Stimulated activated naive CD8-positive, alpha-beta T cell treated with anti-CD3 and anti-CD28 coated beads, Interleukin-15, Interleukin-2, amounts not matched to agents 100 U/mL and 50 U/mL, for 24 hours (primary cell): ENCODE measurements at regions not wholly inside any gene's neighbourhood (a gene's known extent, or its start where the extent isn't known, plus 50 kb on each side); places are given as distances from the start of the nearest gene placed in this dataset.
"Not testable (repeated sequence)": the region's sequence is repeated elsewhere in the genome, so short reads cannot be mapped to it uniquely, and the experiment has no call there.

Experiments used
- ATAC-seq: fragments of 150-1000 bp; cut with Tn5 transposase; one replicate; pipeline ENCODE4 v1.10.0; 2021
- DNase-seq: peaks from one replicate; pipeline ENCODE4 v3.0.0; 2021

DNA sequence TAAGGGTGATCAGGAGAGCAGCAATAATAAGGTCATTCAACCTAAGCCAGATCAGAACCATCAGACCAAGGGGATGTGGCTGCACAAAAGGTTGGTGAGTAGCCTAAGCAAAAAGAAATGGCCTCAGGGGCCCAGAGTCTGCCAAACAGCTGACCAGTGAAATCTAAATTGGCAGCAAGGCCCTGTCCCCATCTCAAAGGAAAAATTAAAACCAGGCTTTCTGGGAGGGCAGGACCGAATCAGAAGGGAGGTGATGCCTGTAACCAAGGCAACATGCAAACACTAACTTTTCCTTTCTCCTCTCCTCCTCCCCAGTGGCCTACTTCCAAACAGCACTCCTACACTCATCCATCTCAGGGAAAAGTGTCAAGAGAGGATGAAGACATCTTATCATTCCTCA, 256.4 kb downstream of the NUAK1 start:
- DNase-seq: no peak
- no peak for ATAC-seq

DNA sequence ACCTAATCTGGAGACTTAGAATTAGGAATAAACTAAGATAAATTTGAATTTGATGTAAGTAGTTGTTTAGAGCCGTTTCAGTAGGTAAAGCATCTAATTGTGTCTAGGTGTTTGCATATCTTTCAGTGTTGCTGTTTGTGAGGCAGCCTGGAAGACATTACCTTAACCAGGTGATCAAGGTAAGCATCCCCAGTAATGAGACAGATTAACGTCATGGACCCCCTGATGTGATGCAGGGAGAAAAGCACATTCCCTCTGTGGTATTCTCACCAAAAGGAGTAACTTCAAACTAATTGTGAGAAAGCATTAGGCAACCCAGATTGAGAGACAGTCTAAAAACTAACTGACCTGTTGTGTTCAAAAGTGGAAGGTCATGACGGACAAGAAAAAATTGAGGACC, 251.6 kb downstream of the NUAK1 start:
- ATAC-seq: no peak
- no peak for DNase-seq

DNA sequence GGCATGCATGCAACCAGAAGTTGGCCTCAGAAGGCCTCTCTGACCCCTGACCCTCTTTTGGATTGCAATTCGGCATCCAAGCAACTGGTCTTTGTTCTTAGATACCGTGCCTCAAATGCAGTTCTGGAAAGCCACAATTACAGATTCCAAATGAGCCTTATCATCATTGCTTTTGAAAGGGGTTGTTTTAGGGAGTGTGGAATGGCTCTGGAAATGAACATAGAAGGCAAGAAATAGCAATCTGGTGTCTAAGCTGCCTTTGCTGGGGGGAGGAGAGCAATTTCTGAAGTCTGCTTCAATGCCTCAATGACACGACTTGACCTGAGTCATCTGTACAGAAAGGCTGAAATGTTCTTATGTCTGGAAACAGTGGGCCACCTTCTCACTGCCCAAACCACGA, 250.1 kb downstream of the NUAK1 start:
- no peak for ATAC-seq

DNA sequence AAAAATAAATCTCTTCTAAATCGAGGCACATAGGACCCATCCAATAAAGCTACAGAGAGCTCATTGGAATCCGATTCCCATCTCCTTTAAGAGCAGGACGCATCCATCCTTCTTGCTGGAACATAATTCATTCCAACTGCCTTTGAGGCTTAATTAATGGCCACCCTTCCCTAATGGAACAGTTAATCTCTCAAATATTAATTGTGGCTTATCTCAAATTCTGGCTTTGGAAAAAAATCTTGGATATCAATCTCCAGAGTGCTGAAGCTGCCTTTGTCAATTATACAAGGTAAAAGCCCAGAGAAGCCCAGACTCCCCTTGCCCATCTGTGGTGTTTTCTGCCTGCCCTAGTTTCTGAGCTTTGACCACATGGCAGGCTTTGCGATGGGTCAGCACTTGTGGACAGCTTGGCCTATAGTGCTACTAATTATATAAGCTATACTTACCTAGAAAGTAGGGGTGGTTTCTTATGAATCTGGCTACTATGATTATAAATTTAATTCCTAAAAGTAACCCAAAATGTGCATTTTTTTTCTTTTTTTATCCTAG, 246.3 kb downstream of the NUAK1 start:
- no peak for ATAC-seq

More for the DNA sequence above, 250.1 kb downstream of the NUAK1 start:
- no peak for DNase-seq

DNA sequence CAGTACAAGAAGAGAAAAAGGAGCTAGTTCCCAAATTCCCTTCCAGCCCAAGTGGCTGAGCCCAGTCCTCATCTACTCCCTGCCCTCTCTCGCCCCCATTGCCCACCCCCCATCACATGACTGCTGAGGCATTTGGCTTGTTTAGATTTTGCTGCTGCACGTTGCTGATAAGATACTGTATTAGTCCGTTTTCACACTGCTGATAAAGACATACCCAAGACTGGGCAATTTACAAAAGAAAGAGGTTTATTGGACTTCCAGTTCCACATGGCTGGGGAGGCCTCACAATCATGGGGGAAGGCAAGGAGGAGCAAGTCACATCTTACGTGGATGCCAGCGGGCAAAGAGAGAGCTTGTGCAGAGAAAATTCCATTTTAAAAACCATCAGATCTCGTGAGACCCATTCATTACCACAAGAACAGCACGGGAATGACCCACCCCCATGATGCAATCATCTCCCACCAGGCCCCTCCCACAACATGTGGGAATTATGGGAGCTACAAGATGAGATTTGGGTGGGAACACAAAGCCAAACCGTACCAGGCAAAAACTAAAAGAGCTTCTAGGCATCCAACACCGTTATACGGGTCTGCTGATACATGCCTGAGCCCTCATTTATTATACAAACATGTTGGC, 243.4 kb downstream of the NUAK1 start:
- not testable (repeated sequence) for ATAC-seq, DNase-seq

More for the DNA sequence above, 246.3 kb downstream of the NUAK1 start:
- DNase-seq: no peak

DNA sequence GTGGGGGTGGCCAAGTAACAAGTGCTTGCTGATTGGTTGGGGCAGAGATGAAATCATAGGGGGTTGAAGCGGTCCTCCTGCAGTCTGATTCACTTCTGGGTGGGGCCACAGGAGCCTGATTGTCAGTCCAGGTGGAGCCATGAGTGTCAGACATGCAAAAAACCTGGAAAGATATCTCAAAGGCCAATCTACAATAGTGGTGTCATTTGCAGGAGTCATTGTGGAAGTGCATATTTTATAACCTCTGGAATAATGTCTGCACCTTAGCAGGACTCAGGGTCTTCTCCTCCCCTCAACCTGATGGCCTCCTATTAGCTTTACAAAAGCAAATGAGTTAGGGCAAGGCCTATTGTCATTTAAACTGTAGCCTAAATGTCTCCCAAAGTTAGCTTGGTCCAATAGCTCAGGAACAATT, 241.4 kb downstream of the NUAK1 start:
- no peak for ATAC-seq
- no peak for DNase-seq

DNA sequence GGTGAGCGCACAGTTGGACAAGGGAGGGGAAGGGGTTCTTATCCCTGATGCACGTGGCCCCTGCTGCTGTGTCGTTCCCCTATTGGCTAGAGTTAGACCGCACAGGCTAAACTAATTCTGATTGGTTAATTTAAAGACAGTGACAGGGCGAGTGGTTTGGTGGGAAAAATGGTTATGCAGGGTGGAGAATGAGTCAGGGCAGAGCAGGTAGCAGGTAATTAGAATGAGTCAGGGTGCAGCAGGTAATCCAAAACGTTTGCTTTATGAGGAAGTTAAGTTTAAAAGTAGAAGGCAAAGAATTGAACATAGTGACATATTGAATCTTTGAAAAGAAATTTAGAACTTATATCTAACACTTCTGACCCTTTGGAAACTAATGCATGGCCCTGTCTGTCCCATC, 240.5 kb downstream of the NUAK1 start:
- ATAC-seq, DNase-seq: not testable (repeated sequence)

DNA sequence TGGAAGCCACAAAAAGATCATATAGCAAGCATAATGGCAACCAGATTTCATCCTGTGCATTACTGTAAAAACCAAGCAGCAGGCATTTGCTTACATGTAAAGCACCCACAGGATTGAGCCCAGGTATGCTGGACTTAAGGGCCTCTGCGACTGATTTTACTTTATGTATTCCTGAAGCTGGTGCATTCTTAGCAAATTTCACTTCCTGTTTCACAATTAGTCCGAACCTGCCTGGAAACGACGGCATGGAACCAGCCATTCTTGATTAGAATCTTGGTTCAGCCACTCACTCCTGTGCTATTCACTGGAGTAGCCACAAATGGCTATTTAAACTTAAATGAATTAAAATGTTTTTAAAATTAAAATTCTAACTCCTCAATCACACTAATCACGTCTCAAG, 239.2 kb downstream of the NUAK1 start:
- ATAC-seq (no peak), DNase-seq (no peak)

DNA sequence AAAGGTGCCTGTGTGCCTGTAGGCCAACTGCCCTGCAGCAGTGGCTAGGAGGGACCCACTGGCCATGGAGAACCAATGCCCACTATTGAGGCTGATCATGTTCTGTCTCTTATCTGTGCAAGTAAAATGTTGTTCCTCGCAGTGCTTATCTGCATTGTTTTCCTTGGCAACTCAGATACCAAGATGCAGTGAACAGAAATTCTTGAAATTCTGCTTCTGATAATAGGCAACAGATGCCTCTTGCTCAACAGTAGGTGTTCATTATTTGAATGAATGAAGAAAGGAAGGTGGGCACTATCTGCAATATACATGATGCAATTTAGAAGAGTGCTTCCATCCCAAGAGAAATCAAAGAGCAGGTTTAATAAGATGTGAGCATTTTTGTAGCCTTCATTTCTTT, 232.2 kb downstream of the NUAK1 start:
- ATAC-seq (no peak), DNase-seq (no peak)

DNA sequence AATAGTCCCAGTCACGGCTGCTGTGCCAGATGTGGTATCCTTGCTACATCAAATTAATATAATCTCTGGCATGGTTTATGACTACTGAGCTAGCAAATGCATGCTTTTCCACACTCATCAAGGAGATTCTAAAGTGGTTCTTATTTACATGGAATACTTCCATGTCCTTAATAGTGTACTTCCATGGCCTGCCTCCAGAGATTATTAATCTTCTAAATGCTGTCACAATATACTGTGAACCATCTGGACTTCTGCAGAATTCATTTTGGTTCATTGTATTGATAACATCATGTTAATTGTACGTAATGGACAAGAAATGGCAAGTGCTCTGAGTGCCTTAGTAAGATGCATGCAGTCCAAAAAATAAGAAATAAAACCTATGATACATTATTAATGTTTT, 230.8 kb downstream of the NUAK1 start:
- no peak for DNase-seq
- ATAC-seq: no peak

DNA sequence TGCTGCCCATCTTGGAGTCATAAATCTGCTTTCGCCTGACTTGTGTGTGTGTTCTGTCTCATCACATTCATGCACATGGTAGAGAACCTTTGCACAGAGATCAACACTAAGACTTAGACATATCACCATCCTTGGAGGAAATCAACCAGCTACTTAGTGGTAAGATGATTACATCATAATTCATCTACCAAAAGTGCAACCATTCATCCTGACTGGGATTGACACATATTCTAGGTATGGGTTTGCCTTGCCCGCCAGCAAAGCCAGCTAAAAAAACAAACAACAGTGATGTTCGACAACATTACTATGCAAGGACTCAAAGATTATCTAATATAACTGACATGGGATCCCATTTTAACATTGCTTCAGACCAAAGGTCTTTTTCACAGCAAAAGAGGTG, 228.7 kb downstream of the NUAK1 start:
- ATAC-seq: no peak
- DNase-seq: no peak

DNA sequence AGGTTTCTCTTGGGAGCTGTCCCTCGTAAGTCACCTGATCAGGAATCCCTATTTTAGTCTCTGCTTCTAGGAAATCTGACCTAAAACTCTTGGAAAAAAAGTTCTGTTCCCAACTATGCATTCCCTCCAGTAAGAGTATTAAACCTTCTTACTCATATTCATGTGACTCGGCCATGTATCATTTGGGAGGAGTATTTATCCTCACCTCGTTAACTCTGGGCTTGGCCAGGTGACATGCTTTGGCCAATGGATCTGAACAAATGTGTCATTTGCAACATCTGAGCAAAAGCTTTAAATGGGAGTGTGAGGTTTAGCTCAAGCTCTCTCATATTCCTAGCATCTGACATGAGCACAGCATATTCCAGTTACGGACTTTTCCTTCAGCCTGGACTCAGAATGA, 226.8 kb downstream of the NUAK1 start:
- no peak for DNase-seq
- ATAC-seq: no peak

DNA sequence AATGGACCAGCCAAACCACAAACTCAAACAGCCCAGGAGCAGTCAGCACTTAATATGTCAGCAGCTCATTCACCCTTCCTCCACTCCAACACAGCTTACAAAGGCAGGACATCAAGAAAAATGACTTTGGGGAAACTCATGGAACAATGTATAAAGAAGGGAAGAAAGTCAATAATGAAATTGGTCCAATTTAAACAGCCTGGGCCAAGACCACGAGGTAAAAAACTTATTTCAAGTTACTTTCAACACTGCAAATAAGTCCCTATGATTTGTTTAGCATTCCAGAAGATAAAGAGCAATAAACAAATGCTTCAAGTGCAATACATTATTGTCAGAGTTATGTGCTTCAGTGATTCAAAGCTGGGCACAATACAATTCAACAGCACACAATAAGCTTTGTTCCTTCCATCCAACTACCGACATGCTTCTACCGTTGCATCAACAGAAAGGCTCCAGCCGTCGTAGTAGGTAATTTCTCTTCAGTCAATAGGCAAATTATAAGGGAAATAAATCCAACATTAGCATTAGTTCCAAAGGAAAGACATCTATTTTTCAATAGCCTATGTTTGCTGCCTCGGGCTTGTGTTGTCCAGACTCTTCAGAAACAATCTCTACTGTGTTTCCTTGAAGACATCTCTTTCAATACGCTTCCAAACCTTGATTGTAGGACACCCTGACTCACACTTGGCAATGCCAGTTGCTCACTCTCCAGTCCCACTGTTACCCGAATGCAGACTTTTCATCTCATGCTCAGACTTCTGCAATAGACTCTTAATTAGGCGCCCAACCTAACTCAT, 225.7 kb downstream of the NUAK1 start:
- DNase-seq: no peak
- ATAC-seq: no peak

DNA sequence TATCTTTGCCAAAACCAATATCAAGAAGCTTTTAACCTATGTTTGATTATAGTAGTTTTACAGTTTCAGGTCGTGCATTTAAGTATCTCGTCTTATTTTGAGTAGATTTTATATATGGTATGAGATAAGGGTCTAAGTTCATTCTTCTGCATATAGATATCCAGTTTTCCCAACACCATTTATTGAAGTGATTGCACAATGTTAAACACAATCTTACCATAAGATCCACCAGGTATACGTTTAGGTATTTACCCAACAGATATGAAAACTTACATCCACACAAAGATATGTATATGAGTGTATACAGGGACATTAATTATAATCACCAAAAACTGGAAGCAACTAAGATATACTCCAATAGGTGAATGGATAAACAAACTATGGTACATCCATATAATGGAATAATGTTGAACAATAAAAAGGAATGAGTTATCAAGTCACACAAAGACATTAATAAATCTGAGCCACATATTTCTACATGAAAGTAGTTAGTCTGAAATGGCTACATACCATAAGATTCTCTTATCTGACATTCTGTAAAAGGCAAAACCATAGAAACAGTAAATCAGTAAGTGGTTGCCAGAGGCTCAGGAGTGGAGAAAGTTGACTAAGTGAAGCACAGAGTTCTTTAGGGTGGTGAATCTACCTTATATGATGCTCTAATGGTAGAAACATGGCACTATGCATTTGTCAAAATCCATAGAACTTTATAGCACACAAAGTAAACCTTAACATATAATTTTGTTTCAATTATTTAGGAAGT, 222.6 kb downstream of the NUAK1 start:
- ATAC-seq: no peak

DNA sequence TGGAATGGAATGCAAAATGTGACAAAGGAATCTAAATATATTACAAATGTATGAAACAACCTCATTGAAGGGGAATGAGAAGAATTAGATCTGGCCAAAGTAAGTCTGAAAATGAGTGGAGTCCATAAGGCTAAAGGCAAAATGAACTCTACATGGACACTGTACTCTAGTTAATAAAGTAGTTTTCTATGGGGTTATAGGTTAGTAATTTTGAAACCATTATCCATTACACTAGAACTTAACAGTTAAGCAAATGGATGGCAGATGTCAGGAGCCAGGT, 222.1 kb downstream of the NUAK1 start:
- ATAC-seq (no peak), DNase-seq (no peak)

More for the DNA sequence above, 222.6 kb downstream of the NUAK1 start:
- no peak for DNase-seq

DNA sequence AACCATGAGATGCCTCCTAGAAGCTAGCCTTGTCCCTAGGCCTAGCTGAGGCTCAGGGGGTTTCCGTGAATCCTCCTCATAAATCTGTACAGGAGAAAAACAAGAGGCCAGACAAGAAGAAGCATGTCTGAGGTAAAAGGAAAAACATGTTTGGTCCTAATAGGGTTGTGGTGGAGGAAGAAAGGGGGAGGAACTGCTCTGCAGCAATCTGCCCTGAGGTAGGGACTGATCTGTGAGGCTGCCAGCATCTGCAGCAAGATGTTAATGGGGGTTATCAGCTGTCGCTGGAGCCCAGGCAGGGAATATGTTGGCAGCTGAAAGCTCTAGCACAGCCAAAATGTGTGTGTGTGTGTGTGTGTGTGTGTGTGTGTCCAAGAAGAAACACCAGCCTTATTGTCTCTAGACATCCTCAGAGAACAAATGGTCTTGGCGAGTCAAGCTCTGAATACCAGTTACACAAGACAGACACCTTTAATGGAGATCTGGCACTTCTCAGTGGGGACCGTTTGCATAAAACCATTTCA, 218.5 kb downstream of the NUAK1 start:
- ATAC-seq: no peak
- DNase-seq: no peak

DNA sequence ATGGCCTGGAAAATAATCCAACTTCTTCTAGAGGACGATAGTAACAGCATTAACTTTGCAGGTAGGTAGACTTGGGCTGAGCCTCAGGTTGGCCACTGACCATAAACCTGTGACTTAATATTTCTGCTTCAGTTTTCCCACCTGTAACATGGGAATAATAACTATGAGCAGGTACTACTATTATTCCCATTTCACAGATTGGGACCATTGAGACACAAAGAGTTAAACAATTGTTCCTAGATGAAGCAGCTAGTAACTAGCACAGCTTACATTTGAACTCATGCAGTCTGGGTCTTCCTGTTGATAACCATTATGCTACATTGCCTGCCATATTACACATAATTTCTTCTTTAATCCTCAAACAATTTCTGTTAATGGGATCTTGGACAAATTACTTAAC, 217.7 kb downstream of the NUAK1 start:
- ATAC-seq: no peak

DNA sequence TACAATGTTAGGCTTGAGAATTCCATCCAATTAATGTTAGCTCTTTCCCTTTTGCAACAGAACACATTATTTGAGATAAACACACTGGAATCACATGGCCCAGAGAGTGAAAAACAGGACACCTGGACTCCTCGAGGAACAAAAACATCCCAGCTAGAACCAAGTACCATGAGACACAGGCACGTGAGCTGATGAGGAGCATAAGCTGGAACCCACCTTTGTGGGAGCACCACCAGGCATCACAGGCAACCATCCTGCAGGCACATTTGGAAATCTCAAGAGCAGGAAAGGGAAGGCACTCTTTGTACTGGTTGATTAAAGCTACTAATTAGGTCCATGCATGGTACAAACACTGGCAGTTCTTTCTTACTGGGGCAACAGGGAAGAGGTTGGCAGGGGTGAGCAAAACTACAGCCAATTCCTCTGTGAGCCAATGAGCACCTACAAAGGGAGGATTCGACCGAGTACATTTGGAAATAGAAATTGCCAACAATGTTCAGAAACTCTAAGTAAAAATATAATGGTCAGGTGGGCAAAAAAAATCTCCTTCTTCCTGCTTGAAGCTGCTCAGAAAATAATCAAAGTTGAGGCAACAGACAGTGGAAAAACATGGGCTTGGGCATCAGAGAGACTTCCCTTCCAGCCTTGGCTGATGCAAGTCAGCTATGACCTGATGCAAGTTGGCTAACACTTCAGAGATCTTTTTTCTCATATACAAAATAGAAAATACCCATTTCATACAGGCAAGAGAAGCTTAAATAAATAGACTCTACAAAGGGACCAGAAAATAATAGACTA, 216.7 kb downstream of the NUAK1 start:
- ATAC-seq (no peak), DNase-seq (no peak)

More for the DNA sequence above, 217.7 kb downstream of the NUAK1 start:
- DNase-seq: no peak

DNA sequence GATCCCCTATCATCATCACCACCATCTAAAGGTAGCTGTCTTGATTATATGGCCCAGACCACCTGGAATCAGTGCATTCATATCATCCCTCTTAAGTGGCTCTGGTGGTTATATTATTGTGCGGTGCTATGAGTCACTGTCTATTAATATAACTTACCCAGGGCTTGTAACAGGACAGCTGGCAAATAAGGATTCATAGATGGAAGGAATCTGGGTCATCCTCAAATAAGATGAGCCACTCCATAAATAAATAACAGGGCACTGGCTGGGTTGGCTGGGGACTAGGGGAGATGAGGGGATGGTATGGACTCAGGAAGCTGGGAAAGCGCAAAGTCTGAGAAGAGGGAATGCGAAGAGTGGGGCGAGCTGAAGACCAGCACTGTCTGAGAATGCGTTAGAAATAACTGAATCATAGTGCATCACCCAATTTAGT, 216.1 kb downstream of the NUAK1 start:
- DNase-seq (no peak), ATAC-seq (no peak)

DNA sequence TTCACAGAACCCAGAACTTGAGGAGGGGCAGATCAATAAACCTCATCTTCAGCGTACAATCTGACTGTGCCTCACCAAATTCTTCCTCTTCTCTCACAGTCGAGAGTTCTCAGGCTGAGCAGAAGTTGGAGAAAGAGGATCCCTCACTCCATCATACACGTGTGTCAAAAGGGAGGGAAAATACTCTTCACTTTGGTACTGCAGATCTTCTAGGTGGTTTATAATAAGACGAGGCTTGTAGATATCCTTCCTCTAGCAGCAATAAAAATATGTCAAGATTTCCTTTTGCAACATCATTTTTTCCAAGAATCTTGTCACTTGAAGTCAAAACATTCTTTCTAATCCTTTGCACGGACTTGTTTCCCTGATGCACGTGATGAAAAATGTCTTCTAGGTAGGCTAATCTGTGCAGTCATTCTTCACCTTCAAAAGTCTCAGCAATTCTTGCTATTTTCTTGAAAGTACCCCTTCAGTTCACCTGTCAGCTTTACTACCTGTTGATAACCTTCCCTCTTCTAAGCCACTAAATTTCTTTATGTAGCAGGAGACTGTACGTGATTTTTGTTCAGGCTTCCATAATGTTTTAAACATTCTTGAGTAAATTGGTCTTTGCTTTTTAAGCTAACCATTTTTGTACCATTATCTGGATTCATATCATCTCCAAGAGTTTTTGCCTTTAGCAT, 214.1 kb downstream of the NUAK1 start:
- ATAC-seq (no peak), DNase-seq (no peak)

DNA sequence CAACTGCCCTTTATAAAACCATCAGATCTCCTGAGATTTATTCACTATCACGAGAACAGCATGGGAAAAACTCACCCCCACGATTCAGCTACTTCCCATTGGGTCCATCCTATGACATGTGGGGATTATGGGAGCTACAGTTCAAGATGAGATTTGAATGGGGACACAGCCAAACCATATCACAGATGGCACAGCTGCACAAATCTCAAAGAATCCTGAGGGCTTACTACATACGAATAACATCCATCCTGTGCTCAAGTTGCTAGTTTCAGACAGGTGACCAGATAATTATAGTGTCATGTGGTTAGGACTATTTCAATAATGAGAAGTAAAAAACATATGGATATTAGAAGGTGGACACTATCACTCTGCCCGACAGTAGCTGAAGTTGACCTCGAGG, 211.2 kb downstream of the NUAK1 start:
- ATAC-seq (no peak), DNase-seq (no peak)
